ENCODE measurements at regions not wholly inside any gene's neighbourhood (a gene's known extent, or its start where the extent isn't known, plus 50 kb on each side); places are given as distances from the start of the nearest gene placed in this dataset.

DNA sequence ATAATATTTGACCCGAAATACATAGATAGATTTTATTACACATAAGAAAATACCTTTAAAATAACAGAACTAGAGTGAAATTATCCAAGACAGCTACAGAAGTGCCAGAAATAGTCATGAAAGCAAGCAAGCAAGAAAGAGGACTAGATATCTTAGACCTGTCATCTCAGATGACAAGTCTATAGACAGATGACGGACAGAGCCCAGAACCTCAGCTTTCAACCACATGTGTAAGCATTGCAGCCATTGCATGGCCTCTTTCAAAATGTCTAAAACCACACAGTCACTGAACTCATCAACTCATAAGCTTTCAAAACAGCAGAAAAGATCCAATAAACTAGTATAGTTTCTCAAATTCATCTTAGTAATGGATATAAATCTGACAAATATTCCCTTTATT is 59.8 kb upstream of the FHIT start:
- no peak for DNase-seq
- intact Hi-C loops (cut with DNase I), result no loop called here

DNA sequence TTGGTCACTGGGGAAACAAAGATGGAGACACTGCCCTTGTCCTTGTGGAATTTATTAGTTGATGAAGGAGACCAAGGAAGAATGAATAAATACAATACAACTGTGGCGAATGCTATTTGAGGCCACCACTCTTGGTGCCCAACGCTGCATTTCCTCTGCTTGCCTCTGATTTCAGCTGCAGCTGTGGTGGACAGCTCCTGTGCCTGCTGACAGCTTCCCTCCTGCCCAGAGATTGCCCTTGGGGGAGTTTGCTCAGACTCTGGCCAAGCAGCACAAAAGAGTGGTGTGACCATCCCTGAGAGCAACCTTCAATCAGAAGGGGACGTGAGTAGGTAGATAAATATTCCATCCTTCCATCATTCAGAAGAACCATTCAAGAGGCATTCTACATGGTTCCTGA is 64.6 kb upstream of the FHIT start:
- intact Hi-C loops (cut with DNase I), result no loop called here
- DNase-seq, result no peak

DNA sequence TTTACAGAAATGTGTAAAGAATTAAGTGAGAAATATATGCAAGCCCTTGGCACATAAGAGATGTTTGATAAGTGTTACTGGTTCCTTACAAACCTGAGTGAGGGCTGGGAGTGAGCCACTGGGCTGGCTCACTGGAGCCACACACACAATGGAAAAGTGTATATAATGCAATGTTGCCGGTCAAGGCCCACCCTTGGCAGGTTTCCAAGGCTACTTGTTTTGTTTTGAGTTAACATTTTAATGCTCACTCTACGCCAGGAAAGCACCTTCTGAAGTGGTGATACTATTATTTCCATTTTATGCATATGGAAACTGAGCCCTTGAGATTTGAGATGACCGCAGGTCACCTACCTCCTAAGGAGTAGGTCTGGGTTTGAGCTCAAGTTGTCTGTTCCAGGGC is 71.8 kb upstream of the FHIT start:
- DNase-seq, result no peak
- intact Hi-C loops (cut with DNase I), result no loop called here

DNA sequence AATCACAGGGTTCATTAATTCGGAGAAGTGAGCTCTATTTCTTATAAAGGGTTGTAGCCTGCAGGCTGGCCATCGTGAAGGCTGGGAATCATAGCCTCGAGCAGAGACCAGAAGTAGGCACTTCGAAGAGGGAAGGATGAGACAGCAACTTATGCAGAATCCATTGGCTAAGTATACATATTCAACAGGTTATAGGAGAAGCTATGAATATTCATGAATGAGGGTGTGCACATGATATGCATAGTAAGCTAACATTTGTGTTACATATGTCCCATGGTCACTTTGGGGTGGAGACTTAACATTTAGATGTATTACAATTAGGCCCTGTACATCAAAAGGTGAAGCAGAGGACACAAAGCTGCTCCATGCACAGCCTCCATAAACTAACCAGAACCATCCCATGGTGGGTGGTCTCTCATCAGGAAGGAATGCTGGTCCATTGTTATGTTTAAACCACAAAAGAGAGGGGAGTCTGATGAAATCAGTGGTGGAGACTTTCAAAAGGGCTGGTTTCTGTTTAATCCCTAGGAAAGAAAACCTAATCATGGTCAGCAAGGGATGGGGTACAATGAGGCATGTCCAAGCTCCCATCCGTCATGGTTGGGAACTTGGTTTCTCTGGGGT is 80.8 kb upstream of the FHIT start:
- intact Hi-C loops (cut with DNase I), result no loop called here
- DNase-seq, result no peak

DNA sequence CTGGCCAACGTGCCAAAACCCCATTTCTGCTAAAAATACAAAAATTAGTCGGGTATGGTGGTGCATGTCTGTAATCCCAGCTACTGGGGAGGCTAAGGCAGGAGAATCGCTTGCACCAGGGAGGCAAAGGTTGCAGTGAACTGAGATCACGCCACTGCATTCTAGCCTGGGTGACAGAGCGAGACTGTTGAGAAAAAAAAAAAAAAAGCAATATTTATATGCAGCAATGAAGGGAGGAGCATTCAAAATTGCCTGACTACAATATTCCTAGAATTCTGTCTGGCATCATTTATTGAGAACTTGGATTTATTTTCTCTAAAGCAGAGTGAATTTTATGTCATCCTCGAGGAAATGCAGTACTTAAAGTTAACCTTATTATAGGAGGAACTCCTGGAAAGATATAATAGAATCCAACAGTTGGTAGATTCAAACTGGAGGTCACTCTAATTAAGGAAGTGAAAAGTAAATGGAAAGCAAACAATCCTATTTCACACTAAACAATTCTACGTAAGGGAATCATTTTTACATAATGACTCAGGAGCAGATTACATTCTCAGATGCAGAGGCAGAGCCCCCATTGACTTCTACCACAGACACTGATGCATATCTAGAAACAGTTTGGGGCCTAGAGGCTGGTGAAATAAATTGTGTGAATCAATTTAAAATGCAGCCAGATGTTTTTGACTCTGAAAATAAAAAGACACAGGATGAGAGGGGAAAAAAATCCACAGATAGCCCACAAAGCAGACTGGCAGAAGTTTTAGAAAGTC is 82.1 kb upstream of the FHIT start:
- no peak for DNase-seq
- intact Hi-C loops (cut with DNase I), result no loop called here

DNA sequence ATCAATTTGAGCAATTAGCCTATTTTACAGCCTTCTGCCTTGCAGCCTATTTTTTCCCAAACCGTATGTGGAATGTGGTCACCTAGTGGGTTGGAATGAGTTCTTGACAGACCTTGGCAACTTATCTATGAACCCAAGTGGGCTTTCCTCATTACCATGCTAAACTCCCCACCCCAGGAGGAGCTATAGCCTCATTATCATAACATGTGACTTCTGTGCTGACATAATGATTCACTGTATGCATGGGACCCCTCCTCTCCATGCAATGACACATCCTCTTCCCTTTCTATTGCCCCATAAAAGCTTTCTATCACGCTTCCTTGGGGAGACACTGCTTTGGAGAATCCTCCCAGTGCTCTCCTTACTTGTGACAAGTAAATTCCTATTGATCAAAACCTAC is 83.5 kb upstream of the FHIT start:
- no peak for DNase-seq
- intact Hi-C loops (cut with DNase I), result no loop called here

DNA sequence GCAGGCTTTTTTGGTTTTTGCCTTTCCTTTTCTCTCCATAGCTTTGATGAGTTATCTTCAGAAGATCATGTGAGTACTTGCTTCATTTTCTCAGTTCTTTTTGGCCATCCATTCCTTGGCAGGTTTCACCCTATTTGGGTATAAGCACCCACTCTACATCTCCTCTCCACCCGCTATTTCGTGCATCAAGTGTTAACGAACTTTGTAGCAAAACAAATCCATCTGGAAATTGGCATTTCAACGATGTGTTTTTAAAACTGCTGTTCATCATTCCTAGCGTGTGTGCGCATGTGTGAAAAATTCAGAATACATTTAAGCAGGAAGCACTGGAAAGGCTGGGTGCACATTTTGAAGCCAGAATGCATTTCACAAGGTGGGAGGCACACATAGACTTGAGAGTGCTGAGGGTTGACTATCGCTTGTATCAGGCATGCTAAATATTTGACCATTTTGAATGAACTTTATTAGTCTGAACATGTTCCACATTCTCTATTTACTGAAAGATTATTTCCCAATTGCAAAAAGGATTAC is 89.7 kb upstream of the FHIT start:
- intact Hi-C loops (cut with DNase I), result no loop called here
- peak in 1 of 10 donors; percentile 9 for DNase-seq

DNA sequence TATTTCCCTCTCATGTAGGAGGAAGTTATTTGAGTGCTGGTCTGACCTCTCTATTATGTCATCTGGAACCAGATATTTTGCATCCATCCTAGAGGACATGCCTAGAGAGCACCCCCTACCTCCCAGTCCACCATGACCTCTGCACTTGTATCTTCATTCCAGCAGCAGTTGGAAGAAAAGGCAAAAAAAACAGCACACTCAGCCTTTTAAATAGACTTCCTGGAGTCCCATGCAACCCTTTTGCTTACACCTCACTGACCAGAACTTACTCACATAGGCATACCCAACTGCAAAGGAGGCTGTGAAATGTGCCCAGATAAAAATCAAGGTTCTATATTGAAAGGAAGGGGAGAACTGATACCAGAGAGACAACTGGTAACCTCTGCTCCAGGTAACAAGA is 92.3 kb upstream of the FHIT start:
- intact Hi-C loops (cut with DNase I), result no loop called here
- DNase-seq, result no peak

DNA sequence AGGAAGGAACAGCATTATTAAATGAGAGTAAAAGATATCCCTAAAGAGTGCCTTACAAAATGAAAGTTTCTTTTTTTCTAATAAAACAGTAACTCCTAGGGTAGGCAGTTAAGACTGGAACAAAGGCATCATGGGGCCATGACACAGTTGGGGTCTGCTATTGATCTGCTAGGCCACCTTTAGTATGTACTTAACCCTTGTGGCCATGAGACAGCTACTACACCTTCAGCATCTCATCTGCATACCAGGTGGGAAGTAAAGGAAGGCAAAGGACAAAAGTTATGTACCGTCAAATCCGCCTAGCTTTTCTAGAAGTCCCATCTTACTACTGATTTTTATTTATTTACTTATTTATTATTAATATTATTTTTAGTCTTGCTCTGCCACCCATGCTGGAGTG is 93.8 kb upstream of the FHIT start:
- intact Hi-C loops (cut with DNase I), result no loop called here

DNA sequence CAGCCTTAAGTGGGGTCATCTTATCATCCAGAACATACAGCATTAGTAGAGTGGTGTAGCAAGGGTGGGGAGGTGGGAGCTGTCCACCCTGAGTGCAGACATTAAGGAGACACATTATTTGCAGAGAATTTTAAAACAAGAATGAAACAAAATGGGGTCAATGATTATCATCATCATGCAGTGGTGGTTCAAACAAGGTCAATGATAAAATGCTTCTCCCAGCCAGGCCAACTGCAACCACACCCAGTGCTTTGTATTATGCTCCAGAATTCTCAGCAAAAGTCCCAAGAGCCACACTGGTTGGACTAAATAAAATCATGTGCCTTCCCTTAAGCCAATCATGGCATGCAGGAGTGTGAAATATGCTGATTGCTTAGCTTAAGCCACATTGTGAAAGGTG is 96.7 kb upstream of the FHIT start:
- intact Hi-C loops (cut with DNase I), result no loop called here
- no peak for DNase-seq

More for the DNA sequence above, 93.8 kb upstream of the FHIT start:
- DNase-seq, result no peak

DNA sequence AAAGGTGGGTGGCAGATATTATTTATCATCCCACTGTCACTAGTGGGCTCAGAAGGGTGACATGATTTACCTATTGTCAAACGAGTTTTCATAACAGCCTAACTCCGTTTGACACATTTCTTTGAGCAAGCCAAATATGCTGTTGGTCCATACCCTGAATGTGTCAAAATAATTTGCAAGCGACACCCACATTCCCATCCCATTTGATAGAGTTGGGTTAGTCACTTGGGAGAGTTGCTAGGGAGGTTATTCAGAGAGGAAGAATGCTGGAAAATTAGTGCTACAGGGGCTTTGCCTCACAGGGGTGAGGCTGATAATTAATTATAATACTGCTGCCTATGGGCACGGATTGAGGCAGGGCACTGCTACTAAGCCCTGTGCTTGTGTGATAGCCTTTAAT is 98.5 kb upstream of the FHIT start:
- intact Hi-C loops (cut with DNase I), result no loop called here
- no peak for DNase-seq

DNA sequence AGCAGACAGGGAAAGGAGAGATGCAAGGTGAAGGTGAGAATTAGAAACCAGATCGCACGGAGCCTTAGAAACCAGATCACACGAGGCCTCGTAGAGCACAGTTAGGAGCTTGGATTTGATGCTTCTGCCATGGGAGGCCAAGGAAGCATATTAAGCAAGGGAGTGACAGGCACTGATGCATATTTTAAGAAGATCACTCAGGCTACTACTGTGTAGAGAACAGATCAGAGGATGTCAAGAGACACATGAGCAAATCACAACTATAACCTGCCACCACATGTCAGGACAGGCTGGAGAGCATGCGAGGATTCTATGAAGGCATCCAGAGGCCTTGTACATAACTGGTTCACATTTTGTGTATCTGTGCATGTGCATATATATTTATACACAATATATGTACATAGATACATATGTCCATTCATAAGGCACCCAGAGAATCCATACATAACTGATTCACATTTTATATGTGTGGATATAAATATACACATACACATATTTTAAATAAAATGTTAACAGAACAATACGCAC is 99.6 kb upstream of the FHIT start:
- DNase-seq, result no peak
- intact Hi-C loops (cut with DNase I), result no loop called here

DNA sequence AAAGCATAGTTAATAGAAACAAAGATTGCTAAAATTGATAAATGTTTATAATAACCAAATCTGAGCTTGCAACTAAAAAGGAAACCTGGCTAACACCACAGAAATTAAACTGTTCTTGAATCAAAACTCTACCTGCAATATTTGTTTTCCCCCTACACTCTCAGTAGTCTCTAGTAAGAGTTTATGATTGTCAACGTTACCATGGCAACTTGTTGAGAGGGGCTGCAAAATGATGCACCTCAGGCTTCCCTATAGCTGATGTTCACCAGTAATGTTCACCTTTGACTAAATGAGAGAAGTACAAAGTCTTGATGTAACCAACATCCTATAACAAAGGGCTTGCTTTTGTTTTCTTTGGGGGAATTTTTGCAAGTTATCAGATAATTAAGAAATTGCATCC is 101.1 kb upstream of the FHIT start:
- intact Hi-C loops (cut with DNase I), result loop anchor here (2.0 kb wide), 1 partner anchor 102 kb away; the partner anchor contains the start of gene FHIT

DNA sequence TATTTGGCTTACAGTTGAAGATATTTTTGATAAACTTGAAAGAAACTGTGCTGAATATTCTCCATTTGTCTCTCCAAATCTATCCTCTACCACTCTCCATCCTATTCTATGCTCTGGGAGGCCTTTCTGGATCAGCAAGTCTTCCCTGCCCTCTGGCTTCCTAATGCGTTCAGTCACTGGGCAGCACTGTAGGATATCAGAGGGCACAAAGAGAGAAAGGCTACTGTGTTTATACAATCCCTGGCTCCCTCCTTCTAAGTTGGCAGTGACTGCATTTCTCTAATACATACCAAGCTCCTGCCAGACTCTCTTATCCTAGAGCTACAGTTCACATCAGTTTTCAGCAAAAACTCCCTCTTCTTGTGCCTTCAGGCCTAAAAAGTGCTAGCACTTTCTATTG is 102.1 kb upstream of the FHIT start:
- intact Hi-C loops (cut with DNase I), result loop anchor here (2.0 kb wide), 1 partner anchor 103 kb away; the partner anchor contains the start of gene FHIT
- DNase-seq, result peak in 6 of 10 donors; percentile 22 to 88 (median 36)

More for the DNA sequence above, 101.1 kb upstream of the FHIT start:
- no peak for DNase-seq

DNA sequence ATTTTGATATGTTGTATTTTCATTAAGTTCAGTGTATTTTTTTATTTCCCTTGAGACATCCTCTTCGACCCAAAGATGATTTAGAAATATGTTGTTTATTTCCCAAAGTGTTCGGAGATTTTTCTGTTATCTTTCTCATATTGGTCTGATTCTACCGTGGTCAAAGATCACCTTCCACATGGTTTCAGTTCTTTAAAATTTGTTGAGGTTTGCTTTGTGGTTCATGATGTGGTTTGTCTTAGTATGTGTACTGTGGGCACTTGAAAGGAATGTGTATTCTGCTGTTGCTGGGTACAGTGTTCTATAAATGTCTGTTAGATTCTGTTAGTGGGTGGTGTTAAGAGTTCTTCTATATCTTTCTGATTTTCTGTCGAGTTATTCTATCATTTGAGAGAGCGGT is 103.4 kb upstream of the FHIT start:
- intact Hi-C loops (cut with DNase I), result no loop called here
- no peak for DNase-seq

DNA sequence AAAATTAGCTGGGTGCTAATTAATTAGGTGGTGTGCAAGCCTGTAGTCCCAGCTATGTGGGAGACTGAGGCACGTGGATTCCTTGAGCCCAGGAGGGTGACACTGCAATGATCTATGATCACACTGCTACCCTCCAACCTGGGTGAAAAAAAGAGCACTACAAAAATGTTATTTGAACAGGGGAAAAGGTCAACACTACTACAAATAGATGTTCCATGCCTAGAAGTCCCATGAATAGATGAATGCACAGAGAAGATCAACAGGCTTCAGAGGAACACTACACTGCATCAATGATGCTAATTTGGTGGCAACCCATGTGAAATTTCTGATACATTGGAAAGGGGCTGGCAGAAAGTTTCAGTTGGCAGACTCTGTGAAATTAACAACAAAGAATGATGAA is 105.4 kb upstream of the FHIT start:
- no peak for DNase-seq
- intact Hi-C loops (cut with DNase I), result no loop called here

DNA sequence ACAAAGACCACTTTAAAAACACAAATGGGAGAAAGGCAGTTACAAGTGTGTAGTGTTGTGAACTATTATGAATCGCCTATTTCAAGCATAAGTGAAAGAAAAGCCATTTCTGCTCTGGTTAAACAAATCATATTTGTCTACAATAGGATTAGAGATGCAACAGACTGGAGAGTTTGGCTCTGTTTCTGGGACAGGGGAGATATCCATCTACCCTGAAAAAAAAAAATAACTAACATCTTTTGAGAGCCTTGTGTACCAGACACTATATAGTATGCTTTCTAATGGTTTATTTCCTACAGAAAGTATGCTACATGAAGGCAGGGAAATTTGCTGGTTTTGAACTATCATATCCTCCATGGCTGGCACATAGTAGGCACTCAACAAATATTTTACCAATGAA is 106.7 kb upstream of the FHIT start:
- intact Hi-C loops (cut with DNase I), result no loop called here
- no peak for DNase-seq

DNA sequence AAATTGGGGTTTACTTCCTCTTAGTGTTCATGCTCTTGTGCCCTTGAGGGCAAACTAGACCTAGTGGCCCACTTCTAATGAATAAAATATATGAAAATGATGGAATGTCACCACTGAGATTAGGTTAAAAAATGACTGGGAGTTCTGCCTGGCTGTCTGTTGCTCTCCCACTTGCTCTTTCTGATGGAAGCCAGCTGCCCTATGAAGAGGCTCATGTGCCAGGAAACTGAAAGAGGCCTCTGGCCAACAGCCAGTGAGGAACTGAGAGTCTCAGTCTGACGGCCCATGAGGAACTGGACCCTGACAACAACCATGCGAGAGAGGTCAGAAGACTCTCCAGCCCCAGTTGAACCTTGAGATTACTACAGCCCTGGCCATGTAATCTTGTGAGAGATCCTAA is 107.1 kb upstream of the FHIT start:
- intact Hi-C loops (cut with DNase I), result no loop called here
- DNase-seq, result peak in 9 of 10 donors; percentile 28 to 95 (median 64)

DNA sequence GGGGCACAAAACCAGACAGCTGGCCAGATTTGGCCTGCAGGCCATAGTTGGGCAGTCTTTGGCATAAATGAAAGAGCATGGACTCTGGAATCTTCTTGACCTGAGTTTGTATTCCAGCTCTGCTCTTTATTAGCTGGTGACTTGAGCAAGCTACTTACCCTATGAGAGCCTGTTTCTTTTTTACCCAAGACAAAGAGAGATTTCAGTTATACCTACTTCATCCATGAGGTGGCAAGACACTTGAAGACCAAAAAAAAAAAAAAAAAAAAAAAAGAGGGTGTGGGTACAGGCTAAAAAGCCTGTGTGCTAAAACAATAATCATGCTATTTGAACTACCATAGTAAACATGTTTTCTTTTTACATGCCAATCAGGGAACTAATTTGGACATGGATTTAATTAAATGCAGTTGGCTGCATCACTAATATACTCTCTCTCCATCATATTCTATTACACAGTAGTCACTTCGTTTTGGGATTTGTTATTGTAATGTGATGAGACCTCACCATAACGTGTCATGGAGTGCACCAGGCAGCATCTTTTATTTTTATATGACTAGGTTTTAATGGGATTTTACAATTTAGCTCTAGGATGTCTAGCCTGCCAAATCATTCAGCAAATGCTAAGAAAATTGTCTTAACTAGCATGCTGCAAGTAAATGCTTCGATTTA is 109.2 kb upstream of the FHIT start:
- intact Hi-C loops (cut with DNase I), result no loop called here
- no peak for DNase-seq

DNA sequence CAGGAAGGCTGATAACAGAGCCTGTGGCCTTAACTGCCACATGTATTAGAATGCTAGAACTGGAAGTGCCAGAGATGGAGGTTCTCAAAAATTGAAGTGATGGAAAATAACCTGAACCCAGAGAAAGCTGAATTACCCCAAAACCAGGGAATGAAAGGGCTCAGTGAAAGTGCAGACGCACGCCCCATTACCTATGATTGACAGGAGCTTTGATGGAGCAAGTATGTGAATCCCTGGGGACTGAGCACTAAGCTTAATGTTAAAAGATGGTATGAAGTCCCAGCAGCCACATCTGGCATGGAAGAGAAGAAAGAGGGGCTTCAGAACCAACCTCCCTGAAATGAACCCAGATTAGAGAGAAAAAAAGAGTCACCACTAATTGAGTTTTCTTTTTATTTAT is 118.4 kb upstream of the FHIT start:
- DNase-seq, result no peak
- intact Hi-C loops (cut with DNase I), result no loop called here

DNA sequence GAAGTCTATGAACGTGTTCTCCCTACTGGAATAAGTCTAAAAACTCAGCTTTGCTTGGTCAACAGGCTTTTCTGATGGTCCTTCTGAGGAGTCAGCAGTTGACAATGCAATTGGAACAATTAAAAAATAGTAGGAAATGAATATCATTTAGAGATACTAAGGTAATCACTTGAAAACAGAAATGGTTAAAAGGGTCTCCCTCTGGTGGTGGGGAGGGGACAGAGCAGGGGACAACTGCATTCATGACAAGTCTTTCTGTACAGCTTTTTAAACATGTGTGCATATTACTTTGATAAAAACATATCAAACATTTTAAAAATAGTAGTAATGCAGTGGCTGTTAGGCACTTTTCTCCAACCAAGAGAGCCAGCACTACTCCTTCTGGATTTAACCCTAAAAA is 119.9 kb upstream of the FHIT start:
- intact Hi-C loops (cut with DNase I), result no loop called here
- DNase-seq, result no peak
